LNCAP (cell line): ENCODE measurements at regions not wholly inside any gene's neighbourhood (a gene's known extent, or its start where the extent isn't known, plus 50 kb on each side); places are given as distances from the start of the nearest gene placed in this dataset.

ENCODE experiments used
- TF ChIP-seq, protein P1 (sequence below): fragments of 450-650 bp; IDR thresholded peaks from 2 replicates; pipeline ENCODE4 v1.5.1; 2017; ENCODE audit warnings: mild to moderate bottlenecking

DNA sequence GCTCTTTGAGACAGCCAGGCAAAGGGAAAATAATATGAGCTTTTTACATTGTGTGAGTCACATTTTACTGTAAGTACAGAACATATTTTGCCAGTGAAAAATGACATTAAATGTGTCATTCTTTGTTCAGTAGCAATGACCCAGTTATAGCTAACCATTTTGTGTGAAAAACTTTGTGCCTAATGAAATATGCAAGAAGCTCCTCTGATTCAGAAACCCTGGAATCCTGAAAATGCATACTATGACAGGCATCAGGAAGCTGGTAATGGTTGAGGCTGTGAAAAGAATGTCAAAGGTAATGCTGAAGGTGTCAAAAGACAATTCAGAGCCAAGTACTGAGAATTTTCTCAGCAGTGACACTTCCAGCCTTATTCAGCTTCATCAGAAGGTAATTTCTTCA, 549.5 kb upstream of the SMIM31 start:
- TF ChIP-seq, protein P1, sequence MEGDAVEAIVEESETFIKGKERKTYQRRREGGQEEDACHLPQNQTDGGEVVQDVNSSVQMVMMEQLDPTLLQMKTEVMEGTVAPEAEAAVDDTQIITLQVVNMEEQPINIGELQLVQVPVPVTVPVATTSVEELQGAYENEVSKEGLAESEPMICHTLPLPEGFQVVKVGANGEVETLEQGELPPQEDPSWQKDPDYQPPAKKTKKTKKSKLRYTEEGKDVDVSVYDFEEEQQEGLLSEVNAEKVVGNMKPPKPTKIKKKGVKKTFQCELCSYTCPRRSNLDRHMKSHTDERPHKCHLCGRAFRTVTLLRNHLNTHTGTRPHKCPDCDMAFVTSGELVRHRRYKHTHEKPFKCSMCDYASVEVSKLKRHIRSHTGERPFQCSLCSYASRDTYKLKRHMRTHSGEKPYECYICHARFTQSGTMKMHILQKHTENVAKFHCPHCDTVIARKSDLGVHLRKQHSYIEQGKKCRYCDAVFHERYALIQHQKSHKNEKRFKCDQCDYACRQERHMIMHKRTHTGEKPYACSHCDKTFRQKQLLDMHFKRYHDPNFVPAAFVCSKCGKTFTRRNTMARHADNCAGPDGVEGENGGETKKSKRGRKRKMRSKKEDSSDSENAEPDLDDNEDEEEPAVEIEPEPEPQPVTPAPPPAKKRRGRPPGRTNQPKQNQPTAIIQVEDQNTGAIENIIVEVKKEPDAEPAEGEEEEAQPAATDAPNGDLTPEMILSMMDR = no peak

DNA sequence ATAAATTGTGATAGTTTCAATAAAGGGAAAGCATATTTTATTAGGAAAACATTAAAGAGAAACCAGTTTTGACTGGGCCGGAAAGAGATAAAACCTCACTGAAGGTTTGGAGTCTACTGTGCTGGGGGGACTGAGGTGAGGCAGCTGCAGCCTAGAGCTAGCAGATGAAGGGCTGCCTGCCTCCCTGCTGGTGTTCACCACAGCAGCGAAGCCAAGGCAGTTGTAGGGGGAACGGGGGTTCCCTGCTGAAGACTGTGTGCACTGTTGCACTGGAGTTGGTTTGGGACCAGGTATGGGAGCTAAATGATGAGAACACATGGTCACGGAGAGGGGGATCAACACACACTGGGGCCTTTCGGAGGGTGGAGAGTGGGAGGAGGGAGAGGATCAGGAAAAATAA, 546.5 kb upstream of the SMIM31 start:
- TF ChIP-seq, protein P1 = no peak

DNA sequence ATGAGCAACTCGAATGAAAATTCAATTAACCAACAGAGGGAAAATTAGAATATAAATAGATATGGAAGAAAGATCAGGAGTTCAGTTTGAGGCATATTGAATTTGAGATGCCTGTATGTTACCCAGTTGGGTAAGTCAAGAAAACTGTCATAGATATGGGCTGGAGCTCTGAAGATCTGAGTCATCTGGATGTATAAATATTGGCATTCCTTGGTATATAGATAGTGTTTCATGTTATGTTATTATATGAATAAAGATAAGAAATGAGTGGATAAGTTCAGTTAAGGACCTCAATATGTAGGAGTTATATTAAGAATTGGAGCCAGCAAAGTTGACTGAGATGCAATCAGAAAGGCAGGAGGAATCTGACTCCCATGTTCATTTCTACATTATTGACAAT, 543.6 kb upstream of the SMIM31 start:
- TF ChIP-seq, protein P1 = no peak

DNA sequence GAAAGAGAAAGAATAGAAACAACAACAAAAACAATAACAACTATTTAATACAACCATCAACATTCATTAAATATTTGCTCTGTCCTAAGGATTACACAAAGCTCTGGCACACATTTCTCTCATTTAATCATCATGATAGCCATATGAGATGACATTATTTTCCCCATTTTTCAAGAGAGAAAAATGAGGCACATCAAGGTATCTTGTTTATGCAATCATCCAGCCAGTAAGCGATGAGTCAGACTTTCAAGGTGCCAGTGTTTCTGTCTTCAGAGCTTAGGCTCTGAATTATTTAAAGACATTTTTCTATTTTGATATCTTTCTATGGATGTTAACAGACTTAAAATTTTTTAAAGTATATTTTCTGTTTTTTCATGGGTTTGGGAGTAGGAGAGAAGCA, 541.8 kb upstream of the SMIM31 start:
- TF ChIP-seq, protein P1 = no peak

DNA sequence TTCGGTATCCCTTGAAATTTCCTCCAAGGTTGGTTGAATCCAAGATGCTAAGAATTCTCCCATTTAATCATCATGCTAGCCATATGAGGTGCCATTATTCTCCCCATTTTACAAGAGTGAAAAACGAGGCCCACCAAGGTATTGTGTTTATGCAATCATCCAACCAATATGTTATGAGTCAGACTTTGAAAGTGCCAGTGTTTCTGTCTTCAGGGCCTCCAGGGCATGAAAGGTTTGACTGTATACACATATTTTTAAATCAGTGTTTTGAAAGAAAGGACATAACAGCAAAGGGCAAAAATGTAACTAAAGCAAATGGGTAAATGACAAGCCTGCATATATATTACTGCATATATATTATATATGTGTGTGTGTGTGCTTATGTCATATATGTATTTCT, 541.2 kb upstream of the SMIM31 start:
- TF ChIP-seq, protein P1 = no peak

DNA sequence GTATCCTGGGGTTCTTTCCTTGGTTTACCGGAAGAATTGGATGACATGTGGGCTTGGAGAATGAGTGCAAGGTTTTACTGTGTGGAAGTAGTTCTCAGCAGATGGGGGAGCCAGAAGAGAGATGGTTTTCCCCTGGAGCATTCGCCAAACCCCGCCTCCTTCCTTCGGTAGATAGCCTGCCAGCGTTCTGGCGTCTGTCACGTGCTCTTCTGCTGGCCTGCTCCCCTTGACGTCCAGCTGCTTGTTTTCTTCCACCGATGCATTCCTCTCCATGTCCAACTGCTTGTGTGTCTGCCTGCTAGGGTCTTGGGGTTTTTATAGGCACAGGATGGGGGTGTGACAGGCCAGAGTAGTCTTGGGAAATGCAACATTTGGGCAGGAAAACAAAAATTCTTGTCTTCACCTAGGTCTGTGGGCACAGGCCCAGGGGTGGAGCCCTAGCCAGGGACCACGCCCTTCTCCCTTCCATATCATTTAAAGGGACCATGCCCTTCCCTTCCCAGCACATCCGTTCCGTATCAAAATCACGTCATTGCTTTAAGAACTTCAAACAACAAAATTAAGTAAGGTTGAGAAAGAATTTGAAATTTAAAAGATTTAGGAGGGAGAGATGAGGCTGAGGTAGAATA, 538.7 kb upstream of the SMIM31 start:
- TF ChIP-seq, protein P1 = no peak

DNA sequence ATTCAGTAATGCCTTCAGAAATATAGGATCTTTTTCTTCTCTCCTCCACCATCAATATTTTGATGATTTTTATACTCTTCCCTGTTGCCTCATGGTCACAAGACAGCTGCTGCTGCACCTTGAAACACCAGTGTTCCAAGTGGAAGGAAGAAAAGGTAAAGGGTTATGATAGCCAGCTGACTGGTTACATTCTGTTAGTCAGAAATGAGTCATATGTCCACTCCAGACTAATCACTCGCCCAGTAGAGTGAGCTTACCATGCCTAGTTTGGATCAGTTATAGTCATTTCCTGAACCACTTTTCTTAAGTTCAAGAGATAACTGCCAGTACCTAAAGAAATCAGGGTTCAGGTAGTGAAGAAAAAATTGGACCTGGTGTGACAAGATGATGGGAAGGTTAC, 532.3 kb upstream of the SMIM31 start:
- TF ChIP-seq, protein P1 = no peak

DNA sequence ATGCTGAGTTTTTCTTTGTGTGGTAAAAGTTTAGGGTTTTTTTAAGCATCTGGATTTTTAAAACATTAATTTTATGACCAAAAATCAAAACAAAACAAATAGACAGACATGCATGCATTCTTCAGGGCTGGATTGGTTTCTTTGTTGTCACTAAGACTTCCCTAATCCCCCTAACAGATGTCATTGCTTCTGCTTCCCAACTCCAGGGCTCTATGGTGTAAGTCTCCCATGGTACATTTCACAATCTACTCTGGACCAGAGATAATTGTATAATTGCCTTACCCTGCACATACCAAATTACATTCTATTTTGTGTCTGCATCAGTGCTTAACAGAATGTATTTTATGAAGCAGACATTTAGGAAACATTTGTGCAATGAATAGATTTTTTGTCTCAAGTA, 529.1 kb upstream of the SMIM31 start:
- TF ChIP-seq, protein P1 = no peak
